Activated CD8-positive, alpha-beta memory T cell treated with anti-CD3 and anti-CD28 coated beads for 36 hours (primary cell): ENCODE measurements at regions not wholly inside any gene's neighbourhood (a gene's known extent, or its start where the extent isn't known, plus 50 kb on each side); places are given as distances from the start of the nearest gene placed in this dataset.

Experiments used
- CTCF ChIA-PET: fragments of 350-600 bp; sonication (Branson Sonifier 250); formaldehyde crosslinking; loops from one replicate; lab custom pipeline; 2021; ENCODE audit warnings: antibody characterized with exemption; lab: Charles Lee
- POLR2A ChIA-PET: fragments of 350-600 bp; sonication (Branson Sonifier 250); formaldehyde crosslinking; loops from one replicate; lab custom pipeline; 2021; ENCODE audit warnings: antibody characterized with exemption; lab: Charles Lee

DNA sequence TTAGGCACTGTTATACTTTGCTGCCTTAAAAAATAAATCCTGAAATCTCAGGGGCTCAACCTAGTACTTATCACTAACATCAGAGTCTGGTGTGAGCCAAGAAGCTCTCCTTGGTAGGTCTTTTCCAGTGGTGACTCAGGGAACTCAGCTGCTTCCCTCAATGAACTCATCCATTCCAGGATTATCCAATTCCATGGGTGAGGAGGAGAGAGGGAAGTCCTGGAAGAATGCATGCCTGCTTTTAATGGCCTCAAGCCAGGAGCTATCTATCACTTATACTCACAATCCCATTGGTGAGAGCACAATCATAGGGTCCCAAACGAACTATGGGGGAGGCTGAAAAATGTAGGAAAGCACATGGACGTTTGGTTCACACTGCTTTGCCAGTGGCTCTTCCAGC lies 113.6 kb downstream of the POLR2M start:
- ChIA-PET POLR2A (no interaction called here), CTCF (no interaction called here)

DNA sequence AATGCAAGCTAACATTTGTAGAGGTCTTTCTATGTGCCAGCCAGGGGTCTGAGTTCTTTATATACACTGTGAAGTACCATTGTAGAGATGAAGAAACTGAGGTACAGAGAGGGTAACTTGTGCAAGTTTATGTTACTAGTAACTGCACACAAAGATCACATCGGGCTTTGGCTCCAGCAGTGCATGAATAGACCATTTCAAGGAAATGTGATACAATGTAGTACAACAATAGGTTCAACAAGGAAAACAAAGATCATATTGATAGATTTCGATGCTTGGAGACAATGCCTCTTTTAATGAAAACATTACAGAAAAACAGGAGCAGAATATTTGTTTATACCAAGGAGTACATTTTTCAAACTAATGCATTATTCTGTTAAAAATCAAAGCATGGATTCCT lies 115.3 kb downstream of the POLR2M start:
- CTCF ChIA-PET, result no interaction called here
- POLR2A ChIA-PET, result no interaction called here

DNA sequence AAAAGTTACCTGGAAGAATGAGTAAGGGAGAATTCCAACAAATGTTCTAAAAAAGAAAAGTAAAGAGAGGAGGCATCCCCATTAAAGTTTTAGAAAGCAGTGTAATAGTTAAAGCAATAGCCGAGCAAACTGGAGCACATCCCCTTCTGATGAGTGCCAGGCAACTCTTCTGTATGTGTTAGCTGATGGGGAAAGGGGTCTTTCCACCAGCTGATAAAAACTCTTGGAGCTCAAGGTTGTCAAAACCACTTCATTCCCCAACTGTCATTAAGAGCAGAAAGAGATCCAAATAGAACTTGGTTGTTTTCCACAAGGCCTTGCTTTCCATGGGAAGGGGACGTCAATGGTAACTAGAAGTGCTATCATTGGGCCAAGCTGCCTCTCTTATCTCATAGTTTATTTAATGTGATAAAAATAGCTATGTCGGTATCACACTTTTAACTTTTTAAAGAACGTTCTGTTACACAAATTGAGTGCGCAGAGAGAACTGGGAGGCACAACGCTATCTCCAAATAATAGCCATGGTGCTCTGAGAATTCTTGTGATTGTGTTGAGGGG lies 116.9 kb downstream of the POLR2M start:
- POLR2A ChIA-PET, result no interaction called here
- CTCF ChIA-PET, result no interaction called here

DNA sequence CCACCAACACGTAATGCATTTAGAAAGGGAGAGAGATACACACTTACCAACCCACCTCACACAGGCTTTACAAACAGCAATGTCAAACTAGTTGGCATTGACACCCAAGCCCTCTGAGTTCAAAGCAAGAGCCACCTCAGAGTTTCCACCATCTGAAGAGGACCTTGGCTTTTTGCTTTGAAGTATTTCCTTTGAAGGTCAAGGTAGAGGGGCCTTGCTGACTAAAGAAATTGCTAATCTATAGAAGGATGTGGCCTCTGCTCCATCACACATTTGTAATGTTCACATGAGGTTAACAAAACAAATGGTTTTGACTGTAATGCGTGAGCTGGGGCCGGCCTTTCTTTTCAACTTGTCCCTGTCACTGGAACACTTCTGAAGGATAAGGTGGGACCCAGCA lies 117.7 kb downstream of the POLR2M start:
- ChIA-PET CTCF (no interaction called here), POLR2A (no interaction called here)

DNA sequence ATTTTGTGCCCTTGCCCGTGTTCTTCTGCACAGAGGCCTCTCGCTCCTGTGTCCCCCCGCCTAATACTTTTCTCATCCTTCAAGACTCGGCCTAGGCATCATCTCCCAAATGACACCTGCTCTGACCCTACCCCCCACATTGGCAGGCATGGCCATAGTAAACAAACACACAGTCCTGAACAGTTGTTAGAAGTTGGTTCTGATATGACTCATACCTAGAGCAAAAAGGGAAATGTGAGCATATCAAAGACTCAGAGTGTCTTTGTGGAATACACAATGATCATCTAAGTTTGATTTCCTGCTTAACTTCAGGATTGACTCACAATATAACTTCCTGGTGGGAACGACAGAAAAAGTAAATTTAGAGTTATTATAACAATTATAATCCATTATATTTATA lies 120.5 kb downstream of the POLR2M start:
- ChIA-PET POLR2A (no interaction called here), CTCF (no interaction called here)

DNA sequence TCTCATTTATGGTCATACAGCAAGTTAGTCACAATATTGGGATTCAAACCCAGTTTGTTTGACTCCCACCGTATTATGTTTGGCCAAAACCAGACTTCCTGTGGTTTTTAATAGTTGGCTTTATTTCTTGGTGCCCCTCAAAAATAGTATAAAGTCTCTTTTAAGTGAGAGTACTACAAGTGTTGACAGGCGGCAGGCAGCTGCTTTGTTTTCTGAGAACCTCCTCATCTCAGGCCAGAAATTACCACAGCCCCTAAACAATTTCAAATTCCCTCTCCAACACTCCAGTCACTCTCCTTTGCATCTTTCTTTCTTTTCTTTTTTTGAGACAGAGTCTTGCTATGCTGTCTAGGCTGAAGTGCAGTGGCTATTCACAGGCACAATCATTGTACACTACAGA lies 121.5 kb downstream of the POLR2M start:
- POLR2A ChIA-PET, result no interaction called here
- CTCF ChIA-PET, result no interaction called here

DNA sequence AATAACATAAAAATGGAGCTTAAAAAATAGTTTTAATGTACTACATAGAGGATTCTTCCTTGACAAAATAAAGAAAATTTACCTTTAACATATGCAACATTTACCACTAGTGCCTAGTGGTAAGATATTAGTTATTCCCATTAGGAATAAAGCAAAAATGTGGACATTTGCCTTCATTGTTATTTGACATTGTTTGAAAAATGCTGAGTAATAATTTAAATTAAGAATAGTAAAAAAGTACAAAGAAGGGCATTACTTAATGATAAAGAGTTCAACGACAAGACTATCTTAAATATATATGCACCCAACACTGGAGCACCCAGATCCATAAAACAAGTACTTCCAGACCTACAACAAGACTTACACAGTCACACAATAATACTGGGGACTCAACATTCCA lies 125.7 kb downstream of the POLR2M start:
- CTCF ChIA-PET, result no interaction called here
- POLR2A ChIA-PET, result no interaction called here

DNA sequence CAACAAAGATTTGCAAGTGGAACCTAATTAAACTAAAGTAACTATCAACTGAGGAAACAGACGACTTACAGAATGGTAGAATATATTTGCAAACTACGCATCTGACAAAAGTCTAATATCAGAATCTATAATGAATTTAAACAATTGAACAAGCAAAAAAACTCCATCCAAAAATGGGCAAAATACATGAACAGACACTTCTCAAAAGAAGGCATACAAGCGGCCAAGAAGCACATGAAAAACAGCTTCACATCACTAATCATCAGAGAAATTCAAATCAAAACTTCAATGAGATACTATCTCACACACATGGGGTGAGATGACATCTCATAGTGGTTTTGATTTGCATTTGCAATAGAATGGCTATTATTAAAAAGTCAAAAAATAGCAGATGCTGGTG lies 128.6 kb downstream of the POLR2M start:
- ChIA-PET CTCF (no interaction called here), POLR2A (no interaction called here)

DNA sequence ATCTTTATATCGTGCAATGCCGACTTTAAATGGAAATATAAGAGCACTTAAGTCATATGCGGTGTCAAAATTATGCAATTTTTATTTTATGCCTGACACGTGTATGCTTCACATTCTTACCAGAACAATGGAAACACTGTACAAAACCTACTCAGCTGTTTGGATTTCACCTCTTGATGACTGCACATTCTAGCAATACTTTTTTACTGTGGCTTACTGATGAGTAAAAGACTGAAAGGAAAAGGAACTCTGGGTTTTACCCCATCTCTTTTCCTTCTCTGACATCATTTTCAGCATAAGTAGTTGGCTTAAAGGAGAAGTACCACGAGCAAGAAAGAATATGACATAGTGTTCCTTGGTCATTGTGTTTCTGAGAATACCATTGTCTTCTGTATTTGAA lies 142.8 kb downstream of the POLR2M start:
- ChIA-PET CTCF (interaction anchor here (1.6 kb wide), 1 partner anchor 12 kb away, joined by 4 read pairs; no protein-coding TSS in a partner anchor), POLR2A (no interaction called here)

DNA sequence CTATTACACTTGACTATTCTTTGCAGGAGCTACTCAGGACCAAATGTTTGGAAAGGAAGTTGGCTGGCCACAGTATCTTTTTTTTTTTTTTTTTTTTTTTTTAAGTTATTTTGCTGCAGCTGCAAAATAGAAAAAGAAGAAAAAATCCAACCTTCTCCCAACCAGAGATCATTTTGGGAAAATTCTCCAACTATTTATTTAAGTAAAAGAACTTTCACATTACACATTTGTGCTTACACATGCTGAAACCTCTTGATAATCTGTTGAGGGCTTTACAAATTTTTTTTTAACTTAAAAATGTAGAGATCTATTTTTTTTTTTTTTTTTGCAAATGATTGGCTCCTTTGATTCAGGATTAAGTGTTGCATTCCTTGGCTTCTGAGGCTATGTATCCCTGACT lies 148.0 kb downstream of the POLR2M start:
- POLR2A ChIA-PET, result no interaction called here
- CTCF ChIA-PET, result no interaction called here

DNA sequence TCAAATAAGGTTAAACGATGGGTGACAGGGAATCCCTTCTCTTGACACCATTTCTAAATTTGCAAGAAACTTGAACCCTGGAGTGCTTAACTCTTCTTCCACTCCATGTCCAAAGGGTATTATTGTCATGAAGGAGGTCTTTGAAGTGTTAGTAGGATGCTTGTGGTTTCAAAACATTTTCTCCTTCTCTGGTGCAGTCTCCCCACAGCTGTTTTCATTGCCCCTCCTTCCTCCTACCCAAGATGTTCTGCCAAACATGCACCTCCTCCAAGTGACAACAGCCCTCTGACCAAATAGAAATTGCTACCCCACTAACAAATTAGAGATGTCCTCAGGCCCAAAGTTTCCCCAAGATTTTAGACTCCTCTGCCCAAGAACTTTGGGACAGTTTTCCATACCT lies 151.4 kb downstream of the POLR2M start:
- POLR2A ChIA-PET, result no interaction called here
- CTCF ChIA-PET, result no interaction called here

DNA sequence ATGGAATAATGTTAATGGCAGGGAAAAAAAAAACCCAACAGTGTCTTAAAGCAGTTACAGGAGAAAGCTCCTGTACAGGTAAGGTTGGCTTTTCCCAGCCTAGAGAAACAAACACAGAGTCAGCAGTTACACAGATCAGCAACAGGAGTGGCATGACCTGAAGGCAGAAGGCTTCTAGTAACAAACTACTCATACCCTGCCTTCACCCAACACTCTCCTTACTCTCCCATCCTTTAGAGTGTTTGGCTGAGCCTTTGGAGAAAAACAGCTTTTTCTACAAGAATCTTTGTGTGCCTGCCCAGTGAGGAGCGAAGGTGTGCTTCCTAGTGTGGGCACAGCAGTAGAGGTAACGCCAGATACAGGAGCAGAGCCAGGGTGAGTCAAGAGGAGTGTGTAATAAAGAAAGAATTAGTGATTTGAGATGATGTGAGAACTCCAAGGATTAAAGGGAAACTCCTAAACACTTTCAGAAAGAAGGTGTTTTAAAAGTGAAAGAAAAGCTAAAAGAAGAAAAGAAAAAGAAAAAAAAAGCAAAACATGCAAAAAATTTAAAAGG lies 152.7 kb downstream of the POLR2M start:
- POLR2A ChIA-PET, result interaction anchor here (0.6 kb wide), 1 partner anchor 898 kb away, joined by 9 read pairs; no protein-coding TSS in a partner anchor

DNA sequence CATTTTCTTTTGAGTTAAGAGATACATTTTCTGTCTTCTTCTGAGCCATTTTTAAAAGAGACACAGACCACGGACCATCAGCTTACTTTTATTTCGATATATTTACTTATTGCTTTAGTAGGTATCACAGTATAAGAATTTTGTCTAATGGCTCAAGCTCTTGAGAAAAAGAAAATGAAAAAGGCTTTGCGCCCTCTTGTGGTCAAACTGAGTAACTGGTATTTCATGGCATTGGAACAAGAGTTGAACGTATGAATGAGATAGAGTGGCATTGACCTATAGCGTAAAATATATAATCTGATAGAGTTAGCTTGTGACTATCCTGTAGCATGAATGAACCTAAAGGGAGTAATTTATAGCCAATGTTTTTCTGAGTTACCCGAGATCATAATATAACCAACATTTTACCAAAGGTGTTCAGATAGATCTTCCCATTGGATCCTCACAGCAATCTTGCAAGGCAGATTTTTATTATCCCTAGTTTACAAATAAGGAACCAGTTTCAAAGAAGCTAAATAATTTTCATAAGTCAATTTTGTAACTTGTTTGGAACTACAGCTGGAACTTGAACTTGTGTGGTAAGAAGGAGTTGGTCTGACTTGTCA lies 154.6 kb downstream of the POLR2M start:
- ChIA-PET CTCF (interaction anchor here (1.0 to 1.8 kb wide), 12 partner anchors 9 to 301 kb away, joined by 3 to 11 read pairs (median 4); no protein-coding TSS in a partner anchor), POLR2A (no interaction called here)

More for the DNA sequence above, 152.7 kb downstream of the POLR2M start:
- CTCF ChIA-PET, result no interaction called here

DNA sequence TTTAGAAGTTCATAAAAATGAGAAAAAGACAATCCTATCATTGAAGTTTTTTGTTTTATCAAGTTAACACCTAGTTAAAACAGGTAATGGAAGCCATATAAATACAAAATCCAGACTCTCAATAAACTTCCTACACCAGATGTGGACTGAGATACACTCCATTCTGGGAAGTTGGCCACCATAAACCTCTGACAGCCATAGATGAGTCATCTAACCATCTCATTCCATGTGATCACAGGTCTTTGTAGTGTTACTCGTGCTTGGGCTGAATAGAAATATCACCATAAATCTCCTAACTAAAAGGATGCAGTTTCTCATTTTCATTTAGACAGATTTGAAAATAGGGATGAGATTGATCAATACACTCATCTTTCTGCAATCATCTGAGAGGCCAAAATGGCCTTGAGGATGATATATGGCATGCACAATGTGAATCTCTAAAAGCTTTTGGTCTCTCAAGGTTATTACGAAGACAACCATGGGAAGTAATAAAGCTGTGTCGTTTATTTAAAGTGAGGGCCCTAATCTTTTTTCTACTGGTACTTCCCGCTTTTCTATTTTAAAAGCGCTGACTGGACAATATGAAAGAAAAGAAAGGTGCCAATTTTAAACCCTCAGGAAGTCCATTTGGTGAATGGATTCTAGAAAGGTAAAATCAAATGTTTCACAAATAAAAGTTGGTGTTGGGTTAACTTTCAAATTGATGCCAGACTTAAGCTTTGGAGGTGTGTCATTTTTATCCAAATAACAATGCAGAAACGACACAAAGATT lies 155.5 kb downstream of the POLR2M start:
- ChIA-PET POLR2A (no interaction called here), CTCF (interaction anchor here (1.0 to 1.8 kb wide), 7 partner anchors 9 to 209 kb away, joined by 3 to 6 read pairs (median 3); no protein-coding TSS in a partner anchor)

DNA sequence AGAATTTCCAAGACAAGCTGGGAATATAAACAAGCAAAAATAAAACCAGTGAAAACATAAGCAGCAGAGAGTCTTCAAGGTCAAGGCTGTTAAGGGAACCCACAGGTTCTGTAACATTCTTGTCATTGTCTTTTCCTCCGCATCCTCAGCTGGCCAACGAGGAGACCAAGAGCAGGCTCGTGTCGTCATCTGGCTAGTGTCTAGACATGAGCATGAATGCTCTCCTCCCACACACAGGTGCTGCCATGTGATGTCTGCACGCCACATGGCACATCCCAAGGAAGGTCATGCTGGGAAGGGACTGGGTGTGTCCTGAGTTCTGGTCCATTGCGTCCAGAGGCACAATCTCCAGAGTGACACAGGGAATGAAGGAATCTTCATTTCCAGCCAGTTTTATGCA lies 156.2 kb downstream of the POLR2M start:
- ChIA-PET CTCF (no interaction called here), POLR2A (no interaction called here)

DNA sequence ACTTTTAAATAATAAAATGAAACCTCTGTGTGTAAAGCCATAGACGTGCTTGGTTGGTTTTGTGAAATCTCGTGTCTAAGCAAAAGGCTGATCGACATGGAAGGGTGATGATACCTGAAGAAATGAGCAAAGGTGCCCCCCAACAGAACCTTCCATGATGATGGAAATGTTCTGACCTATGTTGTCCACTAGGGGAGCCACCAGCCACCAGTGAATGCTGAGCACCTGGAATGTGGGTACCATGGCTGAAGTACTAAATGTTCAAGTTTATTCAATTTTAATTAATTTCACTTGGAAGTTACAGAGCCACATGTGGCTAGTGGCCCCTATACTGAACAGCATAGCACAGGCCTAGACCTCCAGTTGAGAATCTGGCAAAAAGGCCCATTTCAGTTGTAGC lies 158.8 kb downstream of the POLR2M start:
- ChIA-PET POLR2A (interaction anchor here (0.6 kb wide), 1 partner anchor 1942 kb away, joined by 4 read pairs; no protein-coding TSS in a partner anchor), CTCF (interaction anchor here (0.9 to 1.6 kb wide), 2 partner anchors 10 to 107 kb away, joined by 3 to 4 read pairs; no protein-coding TSS in a partner anchor)

DNA sequence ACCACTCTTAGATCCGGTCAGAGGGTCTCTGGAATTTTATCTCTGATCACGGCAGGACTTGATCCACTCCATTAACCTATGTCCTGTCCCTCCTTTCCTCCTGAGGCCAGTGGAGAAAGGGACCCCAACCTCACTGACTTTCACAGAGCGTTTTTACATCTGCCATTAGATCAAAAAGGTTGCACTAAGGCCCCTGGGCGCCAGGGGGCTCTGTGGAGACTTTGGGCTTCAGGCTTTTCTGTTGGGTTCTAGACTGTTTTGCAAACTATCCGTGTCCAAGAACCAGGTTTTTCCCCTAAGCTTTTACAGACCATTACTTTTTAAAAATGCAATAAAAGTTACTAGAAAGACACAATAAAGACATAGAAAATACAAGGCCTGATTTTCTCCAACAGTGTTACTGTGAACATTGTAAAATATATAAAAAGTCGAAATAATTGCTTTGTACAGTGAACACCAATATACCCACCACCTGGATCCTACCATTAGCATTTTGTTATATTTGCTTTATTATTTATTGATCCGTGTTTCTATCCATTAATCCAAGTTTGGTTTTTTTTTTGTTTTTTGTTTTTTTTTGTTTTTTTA lies 159.7 kb downstream of the POLR2M start:
- ChIA-PET POLR2A (interaction anchor here (0.6 kb wide), 2 partner anchors 193 to 1943 kb away, joined by 4 read pairs; no protein-coding TSS in a partner anchor), CTCF (interaction anchor here (0.9 to 1.6 kb wide), 2 partner anchors 11 to 106 kb away, joined by 3 to 4 read pairs; no protein-coding TSS in a partner anchor)

DNA sequence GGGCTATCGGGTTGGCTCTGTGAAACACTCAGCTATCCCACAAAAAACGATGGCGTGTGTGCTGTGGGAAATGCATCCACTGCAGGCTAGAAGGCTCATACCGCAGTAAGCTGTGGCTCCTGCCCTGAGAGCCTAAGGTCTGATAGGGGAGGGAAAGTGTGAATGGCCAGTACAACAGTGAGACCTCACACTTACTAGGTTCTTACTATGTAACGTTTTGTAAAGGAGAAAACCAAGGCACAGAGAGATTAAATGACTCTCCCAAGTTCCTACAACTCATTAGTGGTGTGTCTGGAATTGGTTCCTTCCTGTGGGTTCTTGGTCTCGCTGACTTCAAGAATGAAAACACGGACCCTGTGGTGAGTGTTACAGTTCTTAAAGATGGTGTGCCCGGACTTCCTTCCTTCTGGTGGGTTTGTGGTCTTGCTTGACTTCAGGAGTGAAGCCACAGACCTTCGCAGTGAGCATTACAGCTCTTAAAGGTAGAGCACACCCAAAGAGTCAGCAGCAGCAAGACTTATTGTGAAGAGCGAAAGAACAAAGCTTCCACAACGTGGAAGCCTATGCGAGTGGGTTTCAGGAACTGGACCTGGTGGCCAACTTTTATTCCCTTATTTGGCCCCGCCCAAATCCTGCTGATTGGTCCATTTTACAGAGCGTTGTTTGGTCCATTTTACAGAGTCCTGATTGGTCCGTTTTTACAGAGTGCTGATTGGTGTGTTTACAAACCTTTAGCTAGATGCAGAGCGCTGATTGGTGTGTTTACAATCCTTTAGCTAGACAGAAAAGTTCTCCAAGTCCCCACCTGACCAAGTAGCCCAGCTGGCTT lies 161.7 kb downstream of the POLR2M start:
- CTCF ChIA-PET, result no interaction called here
- POLR2A ChIA-PET, result no interaction called here

DNA sequence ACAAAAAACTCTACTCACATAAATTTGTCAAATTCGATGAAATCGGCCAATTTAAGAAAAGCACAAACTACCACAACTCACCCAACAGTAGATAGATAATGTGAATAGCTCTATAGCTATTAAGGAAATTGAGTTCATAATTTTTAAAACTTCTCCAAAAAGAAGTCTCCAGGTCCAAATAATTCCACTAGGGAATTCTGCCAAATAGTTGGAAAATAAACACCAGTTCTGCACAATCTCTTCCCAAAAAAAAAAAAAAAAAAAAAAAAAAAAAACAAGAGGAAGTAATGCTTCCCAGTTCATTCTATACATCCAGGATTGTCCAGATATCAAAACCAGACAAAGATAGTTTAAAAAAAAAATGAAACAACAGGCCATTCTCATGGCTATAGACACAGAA lies 164.2 kb downstream of the POLR2M start:
- ChIA-PET POLR2A (no interaction called here), CTCF (interaction anchor here (0.6 to 1.7 kb wide), 2 partner anchors 10 to 399 kb away, joined by 3 to 6 read pairs; no protein-coding TSS in a partner anchor)
